Keratinocyte (primary cell): ENCODE measurements at regions not wholly inside any gene's neighbourhood (a gene's known extent, or its start where the extent isn't known, plus 50 kb on each side); places are given as distances from the start of the nearest gene placed in this dataset.

Experiments used
- DNase-seq: peaks from one replicate; pipeline ENCODE4 v3.0.0-alpha.2; 2011; ENCODE audit warnings: low read depth, missing footprints, low spot score
- FAIRE-seq: peaks from 2 replicates; lab custom pipeline; 2011; peaks lifted over from hg19 to GRCh38; lab: Jason Lieb, UNC
- H2AFZ ChIP-seq: 2 replicates; pipeline ENCODE4 v1.6.0; 2012; ENCODE audit warnings: low read length, control low read depth, inconsistent platforms; ENCODE audit not compliant: control insufficient read depth
- H3K27ac ChIP-seq: 2 replicates; pipeline ENCODE4 v1.5.1; 2011; ENCODE audit warnings: low read length; ENCODE audit not compliant: control insufficient read depth, insufficient read depth
- H3K27me3 ChIP-seq: 3 replicates; pipeline ENCODE4 v1.6.0; 2011; ENCODE audit warnings: low read length; ENCODE audit not compliant: control insufficient read depth, insufficient read depth; ENCODE audit errors: extremely low read depth
- H3K36me3 ChIP-seq, 2 experiments: 2 replicates in 1 of 2; 3 replicates in 1 of 2; pipeline ENCODE4 v1.5.1; 2011; ENCODE audit warnings: low read length in 2 of 2, mild to moderate bottlenecking in 1 of 2; ENCODE audit not compliant: control insufficient read depth in 2 of 2, insufficient read depth in 2 of 2; ENCODE audit errors: extremely low read depth in 1 of 2
- H3K4me1 ChIP-seq: 3 replicates; pipeline ENCODE4 v1.5.1; 2011; ENCODE audit warnings: low read length; ENCODE audit not compliant: control insufficient read depth, insufficient read depth; ENCODE audit errors: extremely low read depth
- H3K4me2 ChIP-seq: 3 replicates; pipeline ENCODE4 v1.6.0; 2011; ENCODE audit warnings: low read depth, low read length; ENCODE audit not compliant: control insufficient read depth, insufficient read depth; ENCODE audit errors: extremely low read depth
- H3K4me3 ChIP-seq, 3 experiments: fragments of 200-600 bp in 1 of 3; sonication (generic) in 1 of 3; 2 replicates in 2 of 3; 3 replicates in 1 of 3; pipeline ENCODE4 v1.5.1; 2011 to 2016; ENCODE audit warnings: low read length in 3 of 3, mild to moderate bottlenecking in 3 of 3, control low read depth in 2 of 3, inconsistent platforms in 1 of 3, low read depth in 1 of 3, mixed read lengths in 1 of 3, mixed run types in 1 of 3, moderate library complexity in 1 of 3; ENCODE audit not compliant: control insufficient read depth in 2 of 3, insufficient read depth in 2 of 3; ENCODE audit errors: extremely low read depth in 1 of 3
- H3K79me2 ChIP-seq: 2 replicates; pipeline ENCODE4 v1.6.0; 2012; ENCODE audit warnings: low read length; ENCODE audit not compliant: control insufficient read depth, insufficient read depth
- H3K9ac ChIP-seq: 3 replicates; pipeline ENCODE4 v1.6.0; 2011; ENCODE audit warnings: low read length; ENCODE audit not compliant: control insufficient read depth, insufficient read depth; ENCODE audit errors: extremely low read depth
- H3K9me1 ChIP-seq: 3 replicates; pipeline ENCODE4 v1.6.0; 2011; ENCODE audit warnings: low read length; ENCODE audit not compliant: control insufficient read depth, insufficient read depth; ENCODE audit errors: extremely low read depth
- H3K9me3 ChIP-seq: 2 replicates; pipeline ENCODE4 v1.5.1; 2012; ENCODE audit warnings: low read depth, low read length; ENCODE audit not compliant: control insufficient read depth
- H4K20me1 ChIP-seq: 3 replicates; pipeline ENCODE4 v1.6.0; 2011; ENCODE audit warnings: low read length; ENCODE audit not compliant: control insufficient read depth, insufficient read depth; ENCODE audit errors: extremely low read depth
- CTCF ChIP-seq, 3 experiments: IDR thresholded peaks in 1 of 3; conservative IDR thresholded peaks in 1 of 3; optimal IDR thresholded peaks in 1 of 3; 2 replicates in 2 of 3; 3 replicates in 1 of 3; pipeline versions ENCODE3 to v1.5.1; 2011; ENCODE audit warnings: low read length in 3 of 3, mild to moderate bottlenecking in 3 of 3, moderate library complexity in 2 of 3, control low read depth in 1 of 3, inconsistent platforms in 1 of 3; ENCODE audit not compliant: insufficient read depth in 2 of 3; ENCODE audit errors: extremely low read depth in 1 of 3
- EZH2 ChIP-seq: IDR thresholded peaks from one replicate; pipeline ENCODE4 v1.6.1; 2012; ENCODE audit warnings: inconsistent platforms, mild to moderate bottlenecking, low read length, moderate library complexity
- dilution Hi-C: fragments of 300-500 bp; cut with MboI; formaldehyde crosslinking; loops from one replicate; pipeline ENCODE4 v1.7.0; 2020; ENCODE audit warnings: low sequenced_read_pairs; ENCODE audit not compliant: extremely low pct_ligation_motif_present

DNA sequence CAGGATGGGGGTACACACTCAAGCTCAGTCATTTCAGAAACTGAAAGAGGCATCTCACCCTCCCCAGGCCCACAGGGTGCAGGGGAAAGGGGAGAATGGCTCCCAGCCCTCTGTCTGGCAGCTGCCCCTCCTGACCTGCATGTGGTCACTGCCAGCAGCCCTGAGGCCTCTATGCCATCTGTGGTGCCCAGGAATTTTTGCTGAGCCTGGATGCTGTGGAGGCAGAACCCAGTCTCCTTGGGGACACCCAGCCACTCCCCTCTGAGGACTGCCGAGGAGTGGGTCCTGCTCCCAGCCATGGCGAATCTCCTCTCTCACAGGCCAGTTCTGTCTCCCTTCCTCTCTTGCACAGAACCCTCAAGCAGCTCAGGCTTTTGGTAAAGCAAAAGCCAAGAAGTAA lies 104.0 kb upstream of the ALDH1B1 start:
- no peak overlapping the region for H3K4me2 ChIP-seq
- no peaks in the 10 kb centered on the region for H3K4me1 ChIP-seq
- H3K79me2 ChIP-seq, result no peaks in the 10 kb centered on the region
- H3K4me3 ChIP-seq, result no peak overlapping the region
- H3K9me3 ChIP-seq, result no peaks in the 10 kb centered on the region
- no peak for DNase-seq
- H2AFZ ChIP-seq, result no peak overlapping the region
- no peak overlapping the region for H3K27ac ChIP-seq
- H4K20me1 ChIP-seq, result no peaks in the 10 kb centered on the region
- H3K9me1 ChIP-seq, result no peaks in the 10 kb centered on the region
- no peak overlapping the region for H3K9ac ChIP-seq
- no peak for FAIRE-seq
- peaks cover 9% of the 10 kb centered on the region for H3K27me3 ChIP-seq
- dilution Hi-C loops, result no loop called here
- TF ChIP-seq EZH2, result no peak
- TF ChIP-seq CTCF (optimal IDR thresholded peaks at IDR 0.05 in 1 of 3, IDR thresholded peaks at IDR 0.05 in 1 of 3, conservative IDR thresholded peaks at IDR 0.05 in 1 of 3; ENCODE audit: extremely low read depth in 1 of 3, insufficient read depth in 2 of 3, low read length in 3 of 3), result no peak
- no peaks in the 10 kb centered on the region for H3K36me3 ChIP-seq

DNA sequence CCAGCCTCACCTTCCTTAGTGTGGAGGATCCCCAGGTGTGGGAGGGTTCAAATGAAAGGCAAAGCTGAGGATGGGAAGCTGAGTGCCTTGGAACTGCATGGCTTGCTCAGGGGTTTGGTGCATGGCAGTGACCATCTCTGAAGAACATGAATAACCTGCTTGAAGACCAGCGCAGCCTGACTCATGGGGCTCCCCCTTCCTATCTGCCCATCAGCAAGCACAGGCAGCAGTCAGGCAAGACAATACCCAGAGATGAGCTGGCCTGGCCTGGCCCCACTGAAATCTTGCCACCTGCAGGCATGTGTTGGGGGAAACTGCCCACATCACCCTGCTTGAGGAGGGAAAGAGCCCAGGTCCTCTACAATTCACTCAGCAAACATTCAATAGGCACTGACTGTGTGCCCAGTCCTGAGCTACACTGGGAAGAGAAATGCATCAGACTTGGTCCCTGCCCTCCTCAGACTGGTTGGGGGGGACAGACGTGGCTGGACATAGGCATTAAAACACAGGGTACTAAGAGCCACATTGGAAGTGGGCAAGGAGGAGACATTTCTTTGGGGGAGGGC lies 105.0 kb upstream of the ALDH1B1 start:
- Histone ChIP-seq H3K9me3 (no peaks in the 10 kb centered on the region), H3K4me2 (no peak overlapping the region), H2AFZ (no peak overlapping the region), H3K27ac (no peak overlapping the region), H3K9me1 (no peaks in the 10 kb centered on the region), H4K20me1 (no peaks in the 10 kb centered on the region), H3K27me3 (peaks cover 9% of the 10 kb centered on the region), H3K4me1 (no peaks in the 10 kb centered on the region), H3K79me2 (no peaks in the 10 kb centered on the region), H3K9ac (no peak overlapping the region), H3K36me3 (no peaks in the 10 kb centered on the region), H3K4me3 (no peak overlapping the region)
- dilution Hi-C loops, result no loop called here
- TF ChIP-seq EZH2 (no peak), CTCF (optimal IDR thresholded peaks at IDR 0.05 in 1 of 3, IDR thresholded peaks at IDR 0.05 in 1 of 3, conservative IDR thresholded peaks at IDR 0.05 in 1 of 3; ENCODE audit: extremely low read depth in 1 of 3, insufficient read depth in 2 of 3, low read length in 3 of 3) (no peak)
- DNase-seq (no peak), FAIRE-seq (no peak)
